ENCODE measurements at regions not wholly inside any gene's neighbourhood (a gene's known extent, or its start where the extent isn't known, plus 50 kb on each side); places are given as distances from the start of the nearest gene placed in this dataset.

- ATAC-seq (ENCODE audit: low read depth): no peak
Observed at GRCh38 chr13:80438521-80438920, 97.6 kb upstream of the SPRY2 start.

GRCh38 chr13:80437231-80437630, 96.3 kb upstream of the SPRY2 start:
- no peak for ATAC-seq (ENCODE audit: low read depth)
- intact Hi-C loops (cut with micrococcal nuclease): no loop called here
- no peak for DNase-seq
- no peaks in the 10 kb centered on the region for H3K9me3 Mint-ChIP-seq
- no peaks in the 10 kb centered on the region for H3K27me3 Mint-ChIP-seq
- H3K4me3 Mint-ChIP-seq: no peak overlapping the region
- CTCF ChIA-PET: interaction anchor here (1.4 kb wide), 1 partner anchor 94 kb away, joined by 5 read pairs; no protein-coding TSS in a partner anchor
- H3K36me3 Mint-ChIP-seq (ENCODE audit: low read depth): no peaks in the 10 kb centered on the region
- no peak for TF ChIP-seq CTCF (IDR thresholded peaks at IDR 0.05)
- H3K4me1 Mint-ChIP-seq: peaks cover 18% of the 10 kb centered on the region
- POLR2A ChIA-PET: no interaction called here
- no peak overlapping the region for H3K27ac Mint-ChIP-seq

More at GRCh38 chr13:80438521-80438920, 97.6 kb upstream of the SPRY2 start:
- H3K4me3 Mint-ChIP-seq: no peak overlapping the region
- ChIA-PET CTCF (no interaction called here), POLR2A (no interaction called here)
- DNase-seq: no peak
- H3K27me3 Mint-ChIP-seq: no peaks in the 10 kb centered on the region
- no peak overlapping the region for H3K27ac Mint-ChIP-seq
- intact Hi-C loops (cut with micrococcal nuclease): no loop called here
- H3K9me3 Mint-ChIP-seq: no peaks in the 10 kb centered on the region
- H3K4me1 Mint-ChIP-seq: peaks cover 31% of the 10 kb centered on the region
- no peak for TF ChIP-seq CTCF (IDR thresholded peaks at IDR 0.05)
- no peaks in the 10 kb centered on the region for H3K36me3 Mint-ChIP-seq (ENCODE audit: low read depth)

- CTCF ChIA-PET: interaction anchor here (1.4 kb wide), 1 partner anchor 93 kb away, joined by 5 read pairs; no protein-coding TSS in a partner anchor
- Mint-ChIP-seq H3K4me1 (peaks cover 12% of the 10 kb centered on the region), H3K4me3 (no peak overlapping the region), H3K36me3 (ENCODE audit: low read depth) (no peaks in the 10 kb centered on the region), H3K9me3 (no peaks in the 10 kb centered on the region), H3K27me3 (no peaks in the 10 kb centered on the region), H3K27ac (no peak overlapping the region)
- no peak for ATAC-seq (ENCODE audit: low read depth)
- no peak for TF ChIP-seq CTCF (IDR thresholded peaks at IDR 0.05)
- intact Hi-C loops (cut with micrococcal nuclease): no loop called here
- POLR2A ChIA-PET: no interaction called here
- no peak for DNase-seq
Observed at GRCh38 chr13:80436571-80437169, 95.7 kb upstream of the SPRY2 start.

- CTCF ChIA-PET: no interaction called here
- no peak for DNase-seq
- Mint-ChIP-seq H3K36me3 (ENCODE audit: low read depth) (no peaks in the 10 kb centered on the region), H3K27me3 (no peaks in the 10 kb centered on the region), H3K27ac (no peak overlapping the region), H3K4me3 (no peak overlapping the region), H3K9me3 (no peaks in the 10 kb centered on the region), H3K4me1 (no peaks in the 10 kb centered on the region)
- intact Hi-C loops (cut with micrococcal nuclease): no loop called here
- no peak for TF ChIP-seq CTCF (IDR thresholded peaks at IDR 0.05)
- POLR2A ChIA-PET: no interaction called here
- no peak for ATAC-seq (ENCODE audit: low read depth)
Observed at GRCh38 chr13:80430561-80430960, 89.6 kb upstream of the SPRY2 start.

GRCh38 chr13:80428349-80429096, 87.6 kb upstream of the SPRY2 start:
- ChIA-PET POLR2A (no interaction called here), CTCF (no interaction called here)
- Mint-ChIP-seq H3K36me3 (ENCODE audit: low read depth) (no peaks in the 10 kb centered on the region), H3K9me3 (peaks cover 7% of the 10 kb centered on the region), H3K27ac (no peak overlapping the region), H3K4me1 (no peaks in the 10 kb centered on the region), H3K27me3 (no peaks in the 10 kb centered on the region), H3K4me3 (no peak overlapping the region)
- TF ChIP-seq CTCF (IDR thresholded peaks at IDR 0.05): no peak
- DNase-seq (no peak), ATAC-seq (ENCODE audit: low read depth) (no peak)
- intact Hi-C loops (cut with micrococcal nuclease): no loop called here
